HG02840 (cell line): ENCODE measurements at regions not wholly inside any gene's neighbourhood (a gene's known extent, or its start where the extent isn't known, plus 50 kb on each side); places are given as distances from the start of the nearest gene placed in this dataset.
"Not testable (repeated sequence)": the region's sequence is repeated elsewhere in the genome, so short reads cannot be mapped to it uniquely, and the experiment has no call there.

Experiments
- ATAC-seq: cut with Tn5 transposase; IDR thresholded peaks from one replicate; pipeline ENCODE4 v1.9.1; 2021; ENCODE audit warnings: mild to moderate bottlenecking, moderate library complexity, moderate number of reproducible peaks; ENCODE audit not compliant: unreplicated experiment, low FRiP score

- ATAC-seq: no peak
Measured at GRCh38 chr13:42396901-42397655, 125.1 kb downstream of the AKAP11 start.

- no peak for ATAC-seq
Measured at GRCh38 chr13:42398533-42398932, 126.6 kb downstream of the AKAP11 start.

GRCh38 chr13:42400188-42400833 is 128.4 kb downstream of the AKAP11 start:
- ATAC-seq: no peak

GRCh38 chr13:42401376-42401775 is 129.4 kb downstream of the AKAP11 start:
- no peak for ATAC-seq

GRCh38 chr13:42405665-42406390 is 133.9 kb downstream of the AKAP11 start:
- ATAC-seq: peak; percentile 68

- no peak for ATAC-seq
Measured at GRCh38 chr13:42409075-42409474, 137.1 kb downstream of the AKAP11 start.

GRCh38 chr13:42409551-42409950 is 137.6 kb downstream of the AKAP11 start:
- no peak for ATAC-seq

GRCh38 chr13:42412812-42413483 is 141.0 kb downstream of the AKAP11 start:
- no peak for ATAC-seq

GRCh38 chr13:42413484-42413815 is 141.5 kb downstream of the AKAP11 start:
- ATAC-seq: no peak

- ATAC-seq: no peak
Measured at GRCh38 chr13:42417626-42418025, 145.7 kb downstream of the AKAP11 start.

GRCh38 chr13:42418184-42418583 is 146.2 kb downstream of the AKAP11 start:
- no peak for ATAC-seq

GRCh38 chr13:42420304-42420703 is 148.4 kb downstream of the AKAP11 start:
- ATAC-seq: no peak

- no peak for ATAC-seq
Measured at GRCh38 chr13:42422681-42423080, 150.7 kb downstream of the AKAP11 start.

- no peak for ATAC-seq
Measured at GRCh38 chr13:42424182-42424581, 149.8 kb upstream of the TNFSF11 start.

GRCh38 chr13:42445354-42445753 is 128.6 kb upstream of the TNFSF11 start:
- ATAC-seq: no peak

- ATAC-seq: not testable (repeated sequence)
Measured at GRCh38 chr13:42446597-42446996, 127.4 kb upstream of the TNFSF11 start.

GRCh38 chr13:42453091-42453645 is 120.8 kb upstream of the TNFSF11 start:
- no peak for ATAC-seq

- ATAC-seq: no peak
Measured at GRCh38 chr13:42454749-42455148, 119.2 kb upstream of the TNFSF11 start.

- ATAC-seq: no peak
Measured at GRCh38 chr13:42458193-42458592, 115.8 kb upstream of the TNFSF11 start.

- ATAC-seq: no peak
Measured at GRCh38 chr13:42466123-42466522, 107.8 kb upstream of the TNFSF11 start.

GRCh38 chr13:42466609-42467008 is 107.3 kb upstream of the TNFSF11 start:
- ATAC-seq: no peak
